ENCODE measurements at regions not wholly inside any gene's neighbourhood (a gene's known extent, or its start where the extent isn't known, plus 50 kb on each side); places are given as distances from the start of the nearest gene placed in this dataset.

GRCh38 chr13:53144826-53145225 is 116.2 kb downstream of the OLFM4 start:
- DNase-seq (ENCODE audit: low read depth) = no peak

- no peak for DNase-seq (ENCODE audit: low read depth)
These were observed 122.0 kb downstream of the OLFM4 start for GRCh38 chr13:53150568-53150967.

GRCh38 chr13:53151336-53152056 is 122.9 kb downstream of the OLFM4 start:
- DNase-seq (ENCODE audit: low read depth) = peak; percentile 1

- DNase-seq (ENCODE audit: low read depth) = no peak
These were observed 123.4 kb downstream of the OLFM4 start for GRCh38 chr13:53152057-53152421.

- no peak for DNase-seq (ENCODE audit: low read depth)
These were observed 129.6 kb downstream of the OLFM4 start for GRCh38 chr13:53158201-53158600.

GRCh38 chr13:53159431-53159830 is 130.8 kb downstream of the OLFM4 start:
- DNase-seq (ENCODE audit: low read depth) = no peak

GRCh38 chr13:53160211-53160610 is 131.6 kb downstream of the OLFM4 start:
- no peak for DNase-seq (ENCODE audit: low read depth)

- DNase-seq (ENCODE audit: low read depth) = no peak
These were observed 132.6 kb downstream of the OLFM4 start for GRCh38 chr13:53161251-53161650.

- DNase-seq (ENCODE audit: low read depth) = no peak
These were observed 136.6 kb downstream of the OLFM4 start for GRCh38 chr13:53165261-53165660.

GRCh38 chr13:53167561-53167960 is 138.9 kb downstream of the OLFM4 start:
- DNase-seq (ENCODE audit: low read depth) = no peak

- DNase-seq (ENCODE audit: low read depth) = no peak
These were observed 142.3 kb downstream of the OLFM4 start for GRCh38 chr13:53170910-53171309.

- DNase-seq (ENCODE audit: low read depth) = no peak
These were observed 145.9 kb downstream of the OLFM4 start for GRCh38 chr13:53174545-53174944.

- DNase-seq (ENCODE audit: low read depth) = no peak
These were observed 152.1 kb downstream of the OLFM4 start for GRCh38 chr13:53180684-53181083.

- DNase-seq (ENCODE audit: low read depth) = no peak
These were observed 154.1 kb downstream of the OLFM4 start for GRCh38 chr13:53182724-53183123.

GRCh38 chr13:53188120-53188519 is 159.5 kb downstream of the OLFM4 start:
- no peak for DNase-seq (ENCODE audit: low read depth)

- DNase-seq (ENCODE audit: low read depth) = no peak
These were observed 160.5 kb downstream of the OLFM4 start for GRCh38 chr13:53189162-53189561.

GRCh38 chr13:53191091-53191490 is 162.5 kb downstream of the OLFM4 start:
- no peak for DNase-seq (ENCODE audit: low read depth)

GRCh38 chr13:53197424-53197823 is 168.8 kb downstream of the OLFM4 start:
- DNase-seq (ENCODE audit: low read depth) = no peak

GRCh38 chr13:53198017-53198416 is 169.4 kb downstream of the OLFM4 start:
- no peak for DNase-seq (ENCODE audit: low read depth)

GRCh38 chr13:53198736-53199135 is 170.1 kb downstream of the OLFM4 start:
- DNase-seq (ENCODE audit: low read depth) = no peak

- no peak for DNase-seq (ENCODE audit: low read depth)
These were observed 171.5 kb downstream of the OLFM4 start for GRCh38 chr13:53200075-53200474.

GRCh38 chr13:53200498-53201453 is 172.2 kb downstream of the OLFM4 start:
- no peak for DNase-seq (ENCODE audit: low read depth)
